Stomach (tissue), 4 donors: ENCODE measurements at regions not wholly inside any gene's neighbourhood (a gene's known extent, or its start where the extent isn't known, plus 50 kb on each side); places are given as distances from the start of the nearest gene placed in this dataset.
"Not testable (repeated sequence)": the region's sequence is repeated elsewhere in the genome, so short reads cannot be mapped to it uniquely, and the experiment has no call there.

ENCODE experiments used
- POLR2A ChIP-seq, 4 donors: fragments of 450-650 bp; IDR thresholded peaks; one replicate each; pipeline ENCODE4 v1.6.1; 2016; ENCODE audit warnings: antibody characterized with exemption in 4 of 4, control low read depth in 2 of 4, mild to moderate bottlenecking in 1 of 4, moderate library complexity in 1 of 4
- TF ChIP-seq, protein P1 (sequence below), 7 experiments: fragments of 450-650 bp in 4 of 7; fragments of 200-600 bp in 3 of 7; sonication (generic) in 3 of 7; IDR thresholded peaks; one replicate each; pipeline ENCODE4 v1.5.1; 2016 to 2019; ENCODE audit warnings: antibody characterized with exemption in 7 of 7, control low read depth in 2 of 7, mild to moderate bottlenecking in 1 of 7

- TF ChIP-seq, protein P1, sequence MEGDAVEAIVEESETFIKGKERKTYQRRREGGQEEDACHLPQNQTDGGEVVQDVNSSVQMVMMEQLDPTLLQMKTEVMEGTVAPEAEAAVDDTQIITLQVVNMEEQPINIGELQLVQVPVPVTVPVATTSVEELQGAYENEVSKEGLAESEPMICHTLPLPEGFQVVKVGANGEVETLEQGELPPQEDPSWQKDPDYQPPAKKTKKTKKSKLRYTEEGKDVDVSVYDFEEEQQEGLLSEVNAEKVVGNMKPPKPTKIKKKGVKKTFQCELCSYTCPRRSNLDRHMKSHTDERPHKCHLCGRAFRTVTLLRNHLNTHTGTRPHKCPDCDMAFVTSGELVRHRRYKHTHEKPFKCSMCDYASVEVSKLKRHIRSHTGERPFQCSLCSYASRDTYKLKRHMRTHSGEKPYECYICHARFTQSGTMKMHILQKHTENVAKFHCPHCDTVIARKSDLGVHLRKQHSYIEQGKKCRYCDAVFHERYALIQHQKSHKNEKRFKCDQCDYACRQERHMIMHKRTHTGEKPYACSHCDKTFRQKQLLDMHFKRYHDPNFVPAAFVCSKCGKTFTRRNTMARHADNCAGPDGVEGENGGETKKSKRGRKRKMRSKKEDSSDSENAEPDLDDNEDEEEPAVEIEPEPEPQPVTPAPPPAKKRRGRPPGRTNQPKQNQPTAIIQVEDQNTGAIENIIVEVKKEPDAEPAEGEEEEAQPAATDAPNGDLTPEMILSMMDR (IDR thresholded peaks at IDR 0.05): not testable (repeated sequence)
- TF ChIP-seq POLR2A (IDR thresholded peaks at IDR 0.05): not testable (repeated sequence)
These were observed 318.2 kb upstream of the DKK2 start for GRCh38 chr4:107354304-107354703.
